ENCODE measurements at regions not wholly inside any gene's neighbourhood (a gene's known extent, or its start where the extent isn't known, plus 50 kb on each side); places are given as distances from the start of the nearest gene placed in this dataset.
"Not testable (repeated sequence)": the region's sequence is repeated elsewhere in the genome, so short reads cannot be mapped to it uniquely, and the experiment has no call there.

- DNase-seq (ENCODE audit: low spot score): no peak
These were observed 268.2 kb downstream of the SH3GL2 start for GRCh38 chr9:17846948-17847655.

GRCh38 chr9:17847908-17848307 lies 269.0 kb downstream of the SH3GL2 start:
- DNase-seq (ENCODE audit: low spot score): no peak

GRCh38 chr9:17852108-17852507 lies 273.2 kb downstream of the SH3GL2 start:
- DNase-seq (ENCODE audit: low spot score): no peak

GRCh38 chr9:17854487-17854886 lies 275.6 kb downstream of the SH3GL2 start:
- no peak for DNase-seq (ENCODE audit: low spot score)

GRCh38 chr9:17856995-17857394 lies 278.1 kb downstream of the SH3GL2 start:
- no peak for DNase-seq (ENCODE audit: low spot score)

- DNase-seq (ENCODE audit: low spot score): no peak
These were observed 280.4 kb downstream of the SH3GL2 start for GRCh38 chr9:17859228-17859627.

- no peak for DNase-seq (ENCODE audit: low spot score)
These were observed 281.1 kb downstream of the SH3GL2 start for GRCh38 chr9:17859987-17860386.

- no peak for DNase-seq (ENCODE audit: low spot score)
These were observed 283.2 kb downstream of the SH3GL2 start for GRCh38 chr9:17862101-17862500.

GRCh38 chr9:17862629-17863028 lies 283.8 kb downstream of the SH3GL2 start:
- no peak for DNase-seq (ENCODE audit: low spot score)

- no peak for DNase-seq (ENCODE audit: low spot score)
These were observed 284.5 kb downstream of the SH3GL2 start for GRCh38 chr9:17863213-17863883.

- DNase-seq (ENCODE audit: low spot score): no peak
These were observed 285.1 kb downstream of the SH3GL2 start for GRCh38 chr9:17863924-17864323.

GRCh38 chr9:17864951-17865350 lies 286.1 kb downstream of the SH3GL2 start:
- no peak for DNase-seq (ENCODE audit: low spot score)

- no peak for DNase-seq (ENCODE audit: low spot score)
These were observed 287.0 kb downstream of the SH3GL2 start for GRCh38 chr9:17865881-17866280.

- DNase-seq (ENCODE audit: low spot score): no peak
These were observed 291.9 kb downstream of the SH3GL2 start for GRCh38 chr9:17870722-17871121.

- DNase-seq (ENCODE audit: low spot score): no peak
These were observed 292.5 kb downstream of the SH3GL2 start for GRCh38 chr9:17871213-17871890.

GRCh38 chr9:17875886-17876285 lies 297.0 kb downstream of the SH3GL2 start:
- no peak for DNase-seq (ENCODE audit: low spot score)

- DNase-seq (ENCODE audit: low spot score): no peak
These were observed 297.8 kb downstream of the SH3GL2 start for GRCh38 chr9:17876687-17877086.

- DNase-seq (ENCODE audit: low spot score): no peak
These were observed 300.0 kb downstream of the SH3GL2 start for GRCh38 chr9:17878810-17879370.

GRCh38 chr9:17881371-17881770 lies 302.5 kb downstream of the SH3GL2 start:
- DNase-seq (ENCODE audit: low spot score): no peak

- DNase-seq (ENCODE audit: low spot score): no peak
These were observed 304.1 kb downstream of the SH3GL2 start for GRCh38 chr9:17882688-17883594.

- DNase-seq (ENCODE audit: low spot score): no peak
These were observed 309.2 kb downstream of the SH3GL2 start for GRCh38 chr9:17888066-17888465.

- DNase-seq (ENCODE audit: low spot score): not testable (repeated sequence)
These were observed 310.1 kb downstream of the SH3GL2 start for GRCh38 chr9:17888964-17889363.
